ENCODE measurements at regions not wholly inside any gene's neighbourhood (a gene's known extent, or its start where the extent isn't known, plus 50 kb on each side); places are given as distances from the start of the nearest gene placed in this dataset.

- DNase-seq = peak; percentile 54
- Histone ChIP-seq H3K4me3 (no peak overlapping the region), H3K36me3 (no peaks in the 10 kb centered on the region), H3K4me1 (no peaks in the 10 kb centered on the region), H3K9me3 (no peaks in the 10 kb centered on the region), H3K9ac (ENCODE audit: low read depth in 2 of 2, low read length in 2 of 2) (no peak overlapping the region), H3K27me3 (no peaks in the 10 kb centered on the region), H3K27ac (no peak overlapping the region)
- intact Hi-C loops (cut with DNase I) = loop anchor here (2.0 to 10.0 kb wide), 2 partner anchors 172 to 198 kb away; no protein-coding TSS in a partner anchor
- TF ChIP-seq, protein P1, sequence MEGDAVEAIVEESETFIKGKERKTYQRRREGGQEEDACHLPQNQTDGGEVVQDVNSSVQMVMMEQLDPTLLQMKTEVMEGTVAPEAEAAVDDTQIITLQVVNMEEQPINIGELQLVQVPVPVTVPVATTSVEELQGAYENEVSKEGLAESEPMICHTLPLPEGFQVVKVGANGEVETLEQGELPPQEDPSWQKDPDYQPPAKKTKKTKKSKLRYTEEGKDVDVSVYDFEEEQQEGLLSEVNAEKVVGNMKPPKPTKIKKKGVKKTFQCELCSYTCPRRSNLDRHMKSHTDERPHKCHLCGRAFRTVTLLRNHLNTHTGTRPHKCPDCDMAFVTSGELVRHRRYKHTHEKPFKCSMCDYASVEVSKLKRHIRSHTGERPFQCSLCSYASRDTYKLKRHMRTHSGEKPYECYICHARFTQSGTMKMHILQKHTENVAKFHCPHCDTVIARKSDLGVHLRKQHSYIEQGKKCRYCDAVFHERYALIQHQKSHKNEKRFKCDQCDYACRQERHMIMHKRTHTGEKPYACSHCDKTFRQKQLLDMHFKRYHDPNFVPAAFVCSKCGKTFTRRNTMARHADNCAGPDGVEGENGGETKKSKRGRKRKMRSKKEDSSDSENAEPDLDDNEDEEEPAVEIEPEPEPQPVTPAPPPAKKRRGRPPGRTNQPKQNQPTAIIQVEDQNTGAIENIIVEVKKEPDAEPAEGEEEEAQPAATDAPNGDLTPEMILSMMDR (IDR thresholded peaks at IDR 0.05) = peak; percentile 56
These were observed 102.7 kb upstream of the DHX15 start for GRCh38 chr4:24686866-24687692.

- TF ChIP-seq, protein P1 (IDR thresholded peaks at IDR 0.05) = no peak
- Histone ChIP-seq H3K9me3 (no peaks in the 10 kb centered on the region), H3K27ac (no peak overlapping the region), H3K4me1 (no peaks in the 10 kb centered on the region), H3K9ac (ENCODE audit: low read depth in 2 of 2, low read length in 2 of 2) (no peak overlapping the region), H3K27me3 (no peaks in the 10 kb centered on the region), H3K4me3 (no peak overlapping the region), H3K36me3 (no peaks in the 10 kb centered on the region)
- intact Hi-C loops (cut with DNase I) = loop anchor here (10.0 kb wide), 1 partner anchor 174 kb away; no protein-coding TSS in a partner anchor
- no peak for DNase-seq
These were observed 104.1 kb upstream of the DHX15 start for GRCh38 chr4:24688453-24688852.

DNA sequence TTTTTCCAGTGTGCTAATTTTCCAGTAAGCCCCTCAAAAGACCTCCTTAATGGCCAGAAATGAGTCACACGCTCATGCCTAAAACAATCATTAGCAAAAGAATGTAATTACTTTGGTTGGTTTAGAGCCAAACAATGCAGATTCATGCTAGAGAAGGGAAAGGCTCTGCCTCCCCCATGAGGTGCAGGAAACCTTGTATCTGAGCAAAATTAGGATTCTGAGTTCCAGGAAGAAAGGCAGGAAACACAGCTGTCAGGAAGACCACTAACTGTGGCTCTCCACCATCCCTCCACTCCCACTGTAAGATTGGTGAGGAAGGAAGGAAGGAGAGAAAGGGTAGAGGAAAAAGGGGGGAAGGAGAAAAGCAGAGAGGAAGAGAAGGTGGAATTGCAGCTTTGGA, 104.9 kb upstream of the DHX15 start:
- no peak for DNase-seq
- Histone ChIP-seq H3K27me3 (no peaks in the 10 kb centered on the region), H3K27ac (no peak overlapping the region), H3K9me3 (no peaks in the 10 kb centered on the region), H3K36me3 (no peaks in the 10 kb centered on the region), H3K4me1 (no peaks in the 10 kb centered on the region), H3K4me3 (no peak overlapping the region), H3K9ac (ENCODE audit: low read depth in 2 of 2, low read length in 2 of 2) (no peak overlapping the region)
- TF ChIP-seq, protein P1 (IDR thresholded peaks at IDR 0.05) = no peak
- intact Hi-C loops (cut with DNase I) = loop anchor here (10.0 kb wide), 1 partner anchor 174 kb away; no protein-coding TSS in a partner anchor

GRCh38 chr4:24690436-24690835, 104.9 kb upstream of the SOD3 start:
- Histone ChIP-seq H3K4me1 (no peaks in the 10 kb centered on the region), H3K36me3 (no peaks in the 10 kb centered on the region), H3K9ac (ENCODE audit: low read depth in 2 of 2, low read length in 2 of 2) (no peak overlapping the region), H3K27me3 (no peaks in the 10 kb centered on the region), H3K27ac (no peak overlapping the region), H3K9me3 (no peaks in the 10 kb centered on the region), H3K4me3 (no peak overlapping the region)
- TF ChIP-seq, protein P1 (IDR thresholded peaks at IDR 0.05) = no peak
- intact Hi-C loops (cut with DNase I) = no loop called here
- no peak for DNase-seq

- Histone ChIP-seq H3K9me3 (no peaks in the 10 kb centered on the region), H3K36me3 (no peaks in the 10 kb centered on the region), H3K9ac (ENCODE audit: low read depth in 2 of 2, low read length in 2 of 2) (no peak overlapping the region), H3K27ac (no peak overlapping the region), H3K4me1 (no peaks in the 10 kb centered on the region), H3K4me3 (no peak overlapping the region), H3K27me3 (no peaks in the 10 kb centered on the region)
- TF ChIP-seq, protein P1 (IDR thresholded peaks at IDR 0.05) = no peak
- intact Hi-C loops (cut with DNase I) = no loop called here
- DNase-seq = no peak
These were observed 101.7 kb upstream of the SOD3 start for GRCh38 chr4:24693636-24694035.

All from colonic mucosa (tissue), 4 donors.